ENCODE measurements at regions not wholly inside any gene's neighbourhood (a gene's known extent, or its start where the extent isn't known, plus 50 kb on each side); places are given as distances from the start of the nearest gene placed in this dataset.

- TF ChIP-seq SP1 (IDR thresholded peaks at IDR 0.05) (no peak), HDGF (IDR thresholded peaks at IDR 0.05; ENCODE audit: borderline replicate concordance) (no peak), FOXM1 (IDR thresholded peaks at IDR 0.05; ENCODE audit: borderline replicate concordance) (no peak), BHLHE40 (IDR thresholded peaks at IDR 0.05; ENCODE audit: borderline replicate concordance) (no peak), TARDBP (IDR thresholded peaks at IDR 0.05) (no peak), NFRKB (IDR thresholded peaks at IDR 0.05) (no peak), ELF4 (IDR thresholded peaks at IDR 0.05) (no peak), SUZ12 (IDR thresholded peaks at IDR 0.05) (no peak)
- TF ChIP-seq, protein P1, sequence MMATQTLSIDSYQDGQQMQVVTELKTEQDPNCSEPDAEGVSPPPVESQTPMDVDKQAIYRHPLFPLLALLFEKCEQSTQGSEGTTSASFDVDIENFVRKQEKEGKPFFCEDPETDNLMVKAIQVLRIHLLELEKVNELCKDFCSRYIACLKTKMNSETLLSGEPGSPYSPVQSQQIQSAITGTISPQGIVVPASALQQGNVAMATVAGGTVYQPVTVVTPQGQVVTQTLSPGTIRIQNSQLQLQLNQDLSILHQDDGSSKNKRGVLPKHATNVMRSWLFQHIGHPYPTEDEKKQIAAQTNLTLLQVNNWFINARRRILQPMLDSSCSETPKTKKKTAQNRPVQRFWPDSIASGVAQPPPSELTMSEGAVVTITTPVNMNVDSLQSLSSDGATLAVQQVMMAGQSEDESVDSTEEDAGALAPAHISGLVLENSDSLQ (IDR thresholded peaks at IDR 0.05): no peak
Observed at GRCh38 chr7:136066304-136067143, 89.4 kb upstream of the MTPN start.

All from HEK293T (cell line).